Gastrocnemius medialis (tissue), 4 donors: ENCODE measurements at regions not wholly inside any gene's neighbourhood (a gene's known extent, or its start where the extent isn't known, plus 50 kb on each side); places are given as distances from the start of the nearest gene placed in this dataset.

Experiments used
- CTCF ChIP-seq, 5 experiments: fragments of 450-650 bp in 3 of 5; fragments of 200-600 bp in 2 of 5; sonication (generic) in 2 of 5; IDR thresholded peaks in 4 of 5; conservative IDR thresholded peaks in 1 of 5; 1 replicate in 4 of 5; 2 replicates in 1 of 5; pipeline ENCODE4 v1.5.1; 2016 to 2019; ENCODE audit warnings: antibody characterized with exemption in 5 of 5, mild to moderate bottlenecking in 3 of 5, moderate library complexity in 3 of 5
- POLR2A ChIP-seq, 2 donors: fragments of 450-650 bp; IDR thresholded peaks; one replicate each; pipeline ENCODE4 v1.6.1; 2017; ENCODE audit warnings: antibody characterized with exemption in 2 of 2, mild to moderate bottlenecking in 2 of 2, moderate library complexity in 2 of 2

- TF ChIP-seq CTCF (IDR thresholded peaks at IDR 0.05 in 4 of 5, conservative IDR thresholded peaks at IDR 0.05 in 1 of 5), result no peak
- TF ChIP-seq POLR2A (IDR thresholded peaks at IDR 0.05), result no peak
These were observed 114.1 kb downstream of the C1orf94 start for GRCh38 chr1:34290831-34291230.
